ENCODE measurements at regions not wholly inside any gene's neighbourhood (a gene's known extent, or its start where the extent isn't known, plus 50 kb on each side); places are given as distances from the start of the nearest gene placed in this dataset.

DNA sequence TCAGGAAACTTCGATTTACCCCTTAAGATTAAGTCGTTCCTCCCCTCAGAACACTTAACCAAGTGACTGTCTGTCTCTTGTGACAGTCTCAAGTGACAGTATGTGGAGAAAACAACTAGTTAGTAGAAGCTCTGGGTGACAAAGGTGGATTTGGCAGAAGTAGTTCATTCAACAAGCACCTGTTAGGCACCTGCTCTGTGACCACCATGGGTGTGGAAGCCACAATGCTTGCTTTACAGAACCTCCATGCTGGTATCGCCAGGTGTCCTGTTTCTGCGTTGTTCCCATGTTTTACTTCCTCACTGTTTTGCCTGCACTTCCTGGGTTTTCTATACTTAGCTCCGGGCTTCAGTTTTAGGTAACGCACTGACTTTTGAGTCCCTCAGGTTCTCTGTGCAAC is 337.4 kb upstream of the DCC start:
- intact Hi-C loops (cut with micrococcal nuclease) = no loop called here

GRCh38 chr18:52007105-52007504 is 332.9 kb upstream of the DCC start:
- intact Hi-C loops (cut with micrococcal nuclease) = no loop called here

DNA sequence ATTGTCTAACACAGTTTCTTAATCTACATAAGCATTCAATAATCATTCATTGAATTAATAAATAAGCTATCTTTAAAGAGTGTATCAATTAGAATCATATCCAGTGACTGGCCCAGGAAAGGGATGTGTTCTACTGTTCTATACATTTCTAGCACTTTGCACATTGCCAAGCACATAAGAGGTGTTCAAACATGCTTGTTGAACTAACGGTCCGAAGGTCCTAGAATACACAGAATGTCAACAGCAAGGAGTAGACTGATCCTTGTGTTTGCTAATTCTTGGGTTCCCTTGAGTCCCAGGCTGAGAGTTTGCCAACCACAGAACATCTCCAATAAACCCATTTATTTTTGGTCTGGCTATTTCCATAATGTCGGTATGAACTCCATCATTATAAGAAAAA is 331.7 kb upstream of the DCC start:
- intact Hi-C loops (cut with micrococcal nuclease) = no loop called here

DNA sequence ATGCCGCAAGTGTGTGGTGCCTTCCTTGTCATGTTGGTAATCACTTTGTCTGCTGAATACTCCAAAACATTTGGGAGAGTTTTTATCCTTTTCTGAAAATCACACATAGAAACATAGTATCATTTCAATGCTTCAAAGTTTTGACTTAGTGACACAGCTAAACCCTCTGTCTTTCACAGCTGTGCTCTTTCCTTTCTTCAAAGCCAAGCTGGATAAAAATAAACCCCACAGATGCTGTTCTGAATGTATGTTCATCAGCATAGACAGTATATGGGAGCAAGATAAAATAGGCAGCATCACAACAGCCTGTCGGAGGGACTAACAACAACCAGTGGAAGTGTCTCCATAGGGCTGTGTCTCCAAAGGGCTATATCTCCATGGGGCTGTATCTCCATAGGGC is 331.3 kb upstream of the DCC start:
- intact Hi-C loops (cut with micrococcal nuclease) = no loop called here

DNA sequence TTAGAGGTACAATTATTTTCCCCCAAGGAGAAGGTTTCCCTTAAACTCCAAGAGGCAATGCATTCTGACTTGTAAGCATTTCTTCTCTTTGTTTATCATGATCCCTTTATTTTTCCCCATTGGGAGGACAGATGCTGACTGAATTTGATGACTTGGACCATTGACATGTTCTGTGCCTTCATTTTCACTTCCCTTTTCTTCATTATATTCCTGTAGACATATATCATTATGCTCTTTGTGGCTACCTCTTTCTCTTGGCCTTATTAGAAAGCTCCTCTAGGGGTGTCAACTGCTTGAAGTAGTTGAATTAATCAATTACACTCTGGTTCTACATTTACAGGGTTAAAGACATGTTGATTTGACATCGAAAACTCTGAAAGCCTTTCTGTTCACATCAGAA is 330.0 kb upstream of the DCC start:
- intact Hi-C loops (cut with micrococcal nuclease) = no loop called here

DNA sequence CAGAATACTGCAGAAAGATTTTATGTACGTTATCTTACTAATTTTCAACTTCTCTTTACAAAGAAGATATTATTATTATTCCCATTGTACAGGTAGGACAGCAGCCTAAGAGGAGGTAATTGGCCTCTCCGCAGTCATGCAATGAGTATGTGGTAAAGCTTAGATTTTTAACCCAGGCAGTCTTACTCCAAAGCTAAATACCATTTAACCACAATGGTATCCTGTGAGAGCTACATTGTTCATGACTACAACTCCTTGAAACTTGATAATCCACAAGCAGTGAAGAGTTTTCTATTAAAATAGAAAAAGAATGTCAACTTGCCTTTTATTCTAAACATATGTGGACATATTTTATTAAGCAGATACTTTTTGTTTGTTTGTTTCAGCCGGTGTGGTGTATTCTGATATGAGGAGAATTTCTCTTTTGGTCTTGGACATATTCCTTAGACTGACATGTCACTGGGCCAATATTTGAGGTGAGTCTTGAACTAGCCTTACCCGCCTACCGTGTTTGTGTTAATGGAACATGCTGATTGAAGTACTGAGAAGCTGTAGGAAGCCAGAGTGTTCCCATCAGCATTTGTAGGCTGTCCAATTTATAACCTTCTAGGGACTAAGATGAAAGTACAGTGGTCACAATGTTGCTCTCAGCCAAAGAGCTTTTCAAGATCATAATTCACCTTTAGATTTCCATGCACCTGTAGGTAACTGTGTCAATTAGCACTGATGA is 293.9 kb upstream of the DCC start:
- intact Hi-C loops (cut with micrococcal nuclease) = no loop called here

- intact Hi-C loops (cut with micrococcal nuclease) = no loop called here
These were observed 293.2 kb upstream of the DCC start for GRCh38 chr18:52046842-52047241.

DNA sequence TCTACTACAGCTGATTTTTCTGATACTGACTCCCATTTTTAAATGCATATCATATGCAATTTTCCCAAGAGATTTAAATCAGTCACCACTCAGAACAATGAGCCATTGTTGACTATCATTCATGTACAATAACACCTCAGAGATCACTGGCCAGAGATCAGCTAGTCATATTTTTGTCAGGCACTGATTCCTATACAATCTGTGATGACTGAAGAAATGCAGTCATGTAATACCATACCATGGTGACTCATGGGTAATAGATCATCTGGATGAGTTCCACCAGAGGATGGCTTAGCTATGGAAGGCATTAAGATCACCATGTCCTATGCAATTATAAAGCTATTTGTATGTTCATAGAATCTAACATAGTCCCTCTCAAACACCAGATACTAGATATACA is 285.7 kb upstream of the DCC start:
- intact Hi-C loops (cut with micrococcal nuclease) = no loop called here

DNA sequence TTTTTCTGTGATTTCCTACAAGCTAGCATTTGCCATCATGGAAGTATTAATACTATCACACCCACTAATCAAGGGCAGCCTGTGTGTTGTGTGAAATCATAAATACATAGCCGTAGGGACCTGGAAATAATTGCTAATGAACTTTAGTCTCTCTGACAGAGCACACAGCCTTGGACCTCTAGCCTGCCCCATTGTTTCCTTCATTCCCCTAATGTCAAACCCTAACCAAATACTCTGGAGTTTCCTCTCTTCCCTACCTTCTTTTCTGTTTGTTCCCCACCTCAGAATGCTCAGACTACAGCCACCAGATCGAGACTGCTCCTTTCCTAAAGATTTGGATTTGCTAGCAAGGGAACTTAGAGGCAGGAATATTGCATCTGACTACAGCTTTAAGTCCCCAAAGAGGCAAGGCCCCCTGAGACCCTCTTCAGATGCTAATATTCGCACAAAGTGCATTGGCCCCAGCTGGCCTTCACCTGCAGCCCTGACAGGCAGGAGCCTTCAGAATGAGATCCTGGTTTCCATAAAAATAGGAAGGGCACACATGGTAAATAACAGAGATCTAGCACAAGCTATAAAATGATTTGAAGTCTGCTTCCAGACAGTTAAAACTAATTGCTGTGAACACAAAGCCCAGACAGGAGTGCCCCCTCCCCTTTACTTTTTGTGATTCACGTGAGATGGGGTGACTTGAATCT is 279.2 kb upstream of the DCC start:
- intact Hi-C loops (cut with micrococcal nuclease) = no loop called here

DNA sequence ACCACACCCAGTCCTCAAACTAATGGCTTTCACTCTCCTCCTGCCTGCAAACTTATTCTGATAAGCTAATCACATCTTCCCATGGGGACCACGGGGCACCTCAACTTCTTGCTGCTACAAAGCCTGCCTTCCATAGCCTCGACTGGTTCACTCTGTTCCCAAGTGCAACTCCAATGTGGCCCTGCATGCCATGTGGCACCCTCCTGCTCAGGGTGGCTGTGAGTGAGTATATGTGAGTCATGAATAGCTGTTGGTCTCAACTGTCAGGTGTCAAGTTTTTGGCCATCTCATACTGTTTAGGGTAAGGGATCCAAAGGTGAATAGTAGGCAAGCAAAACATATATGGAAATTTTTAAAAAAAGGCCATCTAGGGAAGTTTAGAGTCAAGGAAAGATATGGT is 276.1 kb upstream of the DCC start:
- intact Hi-C loops (cut with micrococcal nuclease) = no loop called here

DNA sequence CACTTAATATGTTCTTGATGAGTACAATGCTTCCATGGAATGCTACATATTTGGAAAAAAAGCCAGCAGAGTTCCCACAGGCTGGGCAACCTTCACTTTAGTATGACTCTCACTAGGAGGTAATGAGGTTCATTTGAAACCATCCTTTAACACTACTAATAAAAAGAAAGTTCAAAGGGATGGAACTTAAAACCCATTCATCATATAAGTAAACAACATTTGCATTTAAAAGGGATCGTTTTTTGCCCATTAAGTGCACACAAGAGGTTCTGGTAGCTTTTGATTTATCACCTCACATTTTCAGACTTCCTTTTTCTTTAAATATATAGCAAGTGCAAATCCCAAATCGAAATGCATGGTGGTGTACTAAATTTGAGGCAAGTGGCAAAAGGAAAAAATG is 270.8 kb upstream of the DCC start:
- intact Hi-C loops (cut with micrococcal nuclease) = no loop called here

GRCh38 chr18:52070291-52070756 is 269.7 kb upstream of the DCC start:
- intact Hi-C loops (cut with micrococcal nuclease) = no loop called here

GRCh38 chr18:52077251-52077983 is 262.6 kb upstream of the DCC start:
- intact Hi-C loops (cut with micrococcal nuclease) = no loop called here

DNA sequence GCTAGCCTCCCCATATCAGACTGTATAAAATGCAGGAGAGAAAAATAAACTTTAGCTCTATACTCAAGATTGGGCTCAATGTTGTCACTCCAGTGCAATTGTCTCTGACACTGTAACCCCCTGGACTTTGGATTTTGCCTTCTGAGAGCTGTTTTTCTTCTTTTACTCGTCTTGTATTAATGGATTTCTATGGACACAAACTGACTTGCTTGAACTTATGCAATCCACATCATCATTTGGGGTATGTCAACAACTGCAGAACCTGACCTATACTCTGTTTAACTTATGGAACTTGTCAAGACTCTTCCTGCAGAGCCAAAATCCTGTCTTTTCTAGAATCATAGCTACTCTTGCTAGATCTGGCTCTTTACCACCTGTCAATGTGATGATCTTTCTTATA is 257.8 kb upstream of the DCC start:
- intact Hi-C loops (cut with micrococcal nuclease) = no loop called here

DNA sequence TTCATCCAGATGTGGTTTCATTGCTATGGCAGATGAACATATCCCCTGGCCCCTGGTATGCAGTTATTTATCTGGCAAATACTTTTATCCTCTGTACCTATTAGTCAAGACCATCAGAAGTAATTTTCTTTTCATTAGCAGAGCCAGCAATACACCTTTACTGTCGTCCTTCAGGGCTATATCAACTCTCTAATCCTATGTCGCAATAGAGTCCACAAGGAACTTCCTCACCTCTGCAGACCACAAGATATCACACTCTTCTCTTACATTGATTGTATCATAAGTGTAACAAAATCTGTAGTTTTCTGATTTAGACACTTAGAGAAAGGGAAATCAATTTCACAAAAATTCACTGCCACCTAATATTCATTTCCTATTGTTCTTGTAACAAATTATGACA is 252.9 kb upstream of the DCC start:
- intact Hi-C loops (cut with micrococcal nuclease) = no loop called here

- intact Hi-C loops (cut with micrococcal nuclease) = no loop called here
These were observed 250.0 kb upstream of the DCC start for GRCh38 chr18:52090005-52090404.

GRCh38 chr18:52093171-52093570 is 246.8 kb upstream of the DCC start:
- intact Hi-C loops (cut with micrococcal nuclease) = no loop called here

- intact Hi-C loops (cut with micrococcal nuclease) = no loop called here
These were observed 221.3 kb upstream of the DCC start for GRCh38 chr18:52118684-52119083.

DNA sequence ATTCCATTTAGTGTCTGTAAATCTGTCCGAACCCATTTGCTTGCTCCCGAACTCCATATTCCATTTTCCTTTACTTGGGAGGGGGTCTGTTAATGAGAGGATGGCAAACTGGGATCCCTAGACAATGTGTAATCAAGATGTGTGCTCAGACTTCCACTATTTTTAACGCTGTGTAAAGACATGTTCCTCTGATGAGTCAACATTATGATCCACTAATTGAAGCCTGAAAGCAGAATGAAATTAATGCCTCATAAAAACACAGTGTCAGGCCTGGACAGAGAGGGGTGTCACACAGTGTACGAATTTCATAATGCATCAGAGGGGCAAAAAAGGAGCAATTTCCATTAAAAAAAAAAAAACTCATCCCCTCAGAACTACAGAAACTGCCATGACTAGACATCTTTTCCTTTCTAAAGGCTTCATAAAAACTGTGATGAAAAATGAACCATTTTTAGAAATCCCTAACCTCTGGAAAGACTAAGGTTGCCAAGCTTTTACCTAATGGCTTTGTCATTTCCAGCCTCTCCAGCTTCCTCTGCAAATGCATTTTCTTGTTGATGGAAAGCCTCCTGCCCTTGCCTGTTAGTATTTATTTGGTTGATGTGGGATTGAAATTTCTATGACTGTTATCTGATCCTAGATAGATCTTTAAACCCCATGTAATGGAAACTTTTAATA is 209.2 kb upstream of the DCC start:
- intact Hi-C loops (cut with micrococcal nuclease) = no loop called here

- intact Hi-C loops (cut with micrococcal nuclease) = no loop called here
These were observed 208.2 kb upstream of the DCC start for GRCh38 chr18:52131845-52132244.

DNA sequence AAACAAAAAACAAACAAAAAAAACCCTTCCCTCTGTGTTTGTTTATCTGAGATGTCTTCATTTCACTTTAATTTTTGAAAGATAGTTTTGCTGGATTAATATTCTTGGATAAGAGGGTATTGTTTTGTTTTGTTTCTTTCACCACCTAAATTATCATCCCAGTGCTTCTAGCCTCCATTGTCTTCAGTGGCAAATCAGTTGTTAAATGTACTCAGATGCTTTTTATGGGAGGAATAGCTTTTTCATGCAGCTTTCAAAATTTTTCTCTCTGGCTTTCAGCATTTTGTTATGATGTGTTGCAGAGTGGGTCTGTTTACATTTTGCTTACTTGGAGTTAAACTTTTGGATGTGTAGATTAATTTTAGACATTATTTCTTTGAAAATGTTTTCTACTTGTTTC is 203.5 kb upstream of the DCC start:
- intact Hi-C loops (cut with micrococcal nuclease) = no loop called here

- intact Hi-C loops (cut with micrococcal nuclease) = no loop called here
These were observed 199.0 kb upstream of the DCC start for GRCh38 chr18:52140986-52141385.

All from T-helper 1 cell treated with Interleukin-12 subunit alpha and Interleukin-12 subunit beta and Interleukin-4 antibody, amounts not matched to agents 30 ng/mL and 1 ng/mL, for 36 hours (primary cell).